CD14-positive monocyte (primary cell): ENCODE measurements at regions not wholly inside any gene's neighbourhood (a gene's known extent, or its start where the extent isn't known, plus 50 kb on each side); places are given as distances from the start of the nearest gene placed in this dataset.

Source experiments
- DNase-seq, 3 donors: peaks; one replicate each; pipeline ENCODE4 v3.0.0-alpha.2; 2011 to 2022
- H2AFZ ChIP-seq: 2 replicates; pipeline ENCODE4 v1.6.0; 2012; ENCODE audit warnings: mild to moderate bottlenecking, low read depth, low read length, inconsistent platforms; ENCODE audit not compliant: insufficient read depth, poor library complexity, severe bottlenecking
- H3K27ac ChIP-seq, 2 donors: 1 replicate in 1 of 2; 2 replicates in 1 of 2; pipeline ENCODE4 v1.5.1; 2012 to 2013; ENCODE audit warnings: low read length in 2 of 2, control low read depth in 1 of 2, inconsistent platforms in 1 of 2, low read depth in 1 of 2, mild to moderate bottlenecking in 1 of 2
- H3K27me3 ChIP-seq, 2 donors: one replicate each; pipeline versions ENCODE4 v1.6.0 to v1.6.1; 2011 to 2013; ENCODE audit warnings: low read length in 2 of 2; ENCODE audit not compliant: control insufficient read depth in 2 of 2, insufficient read depth in 2 of 2
- H3K36me3 ChIP-seq, 2 donors: replicated peaks in 1 of 2; 1 replicate in 1 of 2; 2 replicates in 1 of 2; pipeline versions ENCODE4 v1.5.1 to v1.6.1; 2012 to 2013; ENCODE audit warnings: low read length in 2 of 2, control low read depth in 1 of 2, inconsistent platforms in 1 of 2, mild to moderate bottlenecking in 1 of 2; ENCODE audit not compliant: insufficient read depth in 2 of 2, control insufficient read depth in 1 of 2
- H3K4me1 ChIP-seq, 2 donors: 1 replicate in 1 of 2; 2 replicates in 1 of 2; pipeline versions ENCODE4 v1.5.1 to v1.6.1; 2012 to 2013; ENCODE audit warnings: low read length in 2 of 2, control low read depth in 1 of 2, inconsistent platforms in 1 of 2, mild to moderate bottlenecking in 1 of 2, moderate library complexity in 1 of 2; ENCODE audit not compliant: insufficient read depth in 2 of 2, control insufficient read depth in 1 of 2
- H3K4me2 ChIP-seq: replicated peaks from 2 replicates; pipeline ENCODE3; 2012; ENCODE audit warnings: low read length, moderate library complexity, mild to moderate bottlenecking; ENCODE audit not compliant: poor library complexity, severe bottlenecking; ENCODE audit errors: extremely low read depth
- H3K4me3 ChIP-seq, 3 experiments: fragments of 200-600 bp in 1 of 3; sonication (generic) in 1 of 3; replicated peaks in 1 of 3; 1 replicate in 2 of 3; 2 replicates in 1 of 3; pipeline ENCODE4 v1.5.1; 2011 to 2013; ENCODE audit warnings: low read length in 3 of 3, mild to moderate bottlenecking in 3 of 3, control low read depth in 2 of 3, low read depth in 2 of 3, inconsistent platforms in 1 of 3, moderate library complexity in 1 of 3
- H3K79me2 ChIP-seq: 2 replicates; pipeline ENCODE4 v1.6.0; 2012; ENCODE audit warnings: mild to moderate bottlenecking, control low read depth, inconsistent platforms, low read length, moderate library complexity; ENCODE audit not compliant: insufficient read depth
- H3K9ac ChIP-seq: 2 replicates; pipeline ENCODE4 v1.6.0; 2017; ENCODE audit warnings: low read length, mild to moderate bottlenecking; ENCODE audit not compliant: insufficient read depth, poor library complexity, severe bottlenecking
- H3K9me3 ChIP-seq, 2 donors: replicated peaks in 1 of 2; 1 replicate in 1 of 2; 2 replicates in 1 of 2; pipeline versions ENCODE4 v1.5.1 to v1.6.1; 2012 to 2013; ENCODE audit warnings: low read length in 2 of 2, control low read depth in 1 of 2; ENCODE audit not compliant: control insufficient read depth in 1 of 2, insufficient read depth in 1 of 2
- H4K20me1 ChIP-seq: 2 replicates; pipeline ENCODE4 v1.6.0; 2012; ENCODE audit warnings: mild to moderate bottlenecking, low read length, control low read depth, moderate library complexity; ENCODE audit not compliant: insufficient read depth
- H3K27ac Mint-ChIP-seq, 7 donors: one replicate each; pipeline ENCODE4 v1.8.0; 2020; ENCODE audit warnings: mild to moderate bottlenecking in 7 of 7, mixed read lengths in 7 of 7, moderate library complexity in 6 of 7, inconsistent platforms in 2 of 7
- H3K27me3 Mint-ChIP-seq, 3 donors: one replicate each; pipeline ENCODE4 v1.8.0; 2021 to 2022; ENCODE audit warnings: low read depth in 3 of 3, mild to moderate bottlenecking in 3 of 3, mixed read lengths in 3 of 3, moderate library complexity in 3 of 3, inconsistent platforms in 1 of 3
- H3K36me3 Mint-ChIP-seq, 2 donors: one replicate each; pipeline ENCODE4 v1.8.0; 2020; ENCODE audit warnings: mixed read lengths in 2 of 2, inconsistent platforms in 1 of 2, mild to moderate bottlenecking in 1 of 2
- H3K4me1 Mint-ChIP-seq: one replicate; pipeline ENCODE4 v1.8.0; 2020; ENCODE audit warnings: mild to moderate bottlenecking, mixed read lengths
- H3K4me3 Mint-ChIP-seq, 2 donors: one replicate each; pipeline ENCODE4 v1.8.0; 2020; ENCODE audit warnings: mild to moderate bottlenecking in 2 of 2, mixed read lengths in 2 of 2, moderate library complexity in 1 of 2
- H3K9me3 Mint-ChIP-seq, 7 donors: one replicate each; pipeline ENCODE4 v1.8.0; 2020 to 2022; ENCODE audit warnings: mixed read lengths in 7 of 7, mild to moderate bottlenecking in 6 of 7, moderate library complexity in 6 of 7, inconsistent platforms in 2 of 7
- WGBS: methylation state at CpG from one replicate; pipeline ENCODE4 v1.1.5; 2013; ENCODE audit warnings: missing lambda C conversion rate; ENCODE audit not compliant: insufficient coverage; 5-methylcytosine and 5-hydroxymethylcytosine counted together
- intact Hi-C, 2 donors: fragments of 100-400 bp; cut with micrococcal nuclease; formaldehyde crosslinking; loops; one replicate each; pipeline versions ENCODE4 v1.15.0 to v1.15.1; 2023
- TF ChIP-seq, protein P1 (sequence below): fragments of 200-600 bp; IDR thresholded peaks from one replicate; pipeline ENCODE4 v1.8.0; 2022; ENCODE audit warnings: antibody characterized with exemption, mild to moderate bottlenecking

DNA sequence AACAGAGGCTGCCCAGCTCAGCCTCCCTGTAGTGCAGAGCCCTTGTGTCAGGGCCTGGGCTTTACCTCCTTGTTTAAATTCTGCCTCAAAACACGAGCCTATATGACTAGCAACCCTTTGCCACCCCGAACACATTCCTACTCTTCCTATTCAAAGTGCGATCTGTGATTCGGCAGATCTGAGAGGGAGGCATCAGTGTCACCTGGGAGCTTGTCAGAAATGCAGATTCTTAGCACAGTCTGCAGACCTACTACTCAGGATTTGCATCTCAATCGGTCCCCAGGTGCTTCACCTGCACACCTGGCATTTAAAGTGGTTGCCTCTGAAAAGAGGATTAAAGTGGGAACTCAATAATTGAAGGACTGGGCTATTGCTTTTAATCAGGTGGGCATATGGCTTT lies 273.2 kb upstream of the TOPAZ1 start:
- H3K4me1 Mint-ChIP-seq, result no peaks in the 10 kb centered on the region
- no peak for DNase-seq
- no peak overlapping the region for H3K4me3 Mint-ChIP-seq
- Histone ChIP-seq H3K4me1 (no peaks in the 10 kb centered on the region), H3K4me2 (no peak overlapping the region), H3K9me3 (no peaks in the 10 kb centered on the region), H3K9ac (no peak overlapping the region), H4K20me1 (no peaks in the 10 kb centered on the region), H3K4me3 (no peak overlapping the region), H3K27me3 (no peaks in the 10 kb centered on the region), H2AFZ (no peak overlapping the region), H3K27ac (no peak overlapping the region), H3K79me2 (no peaks in the 10 kb centered on the region), H3K36me3 (no peaks in the 10 kb centered on the region)
- H3K27me3 Mint-ChIP-seq, result peaks cover 0 to 15% (median 10%) of the 10 kb centered on the region in 3 donors
- no peak overlapping the region for H3K27ac Mint-ChIP-seq
- WGBS, result 85% methylated on average over 4 of the region's 5 CpGs
- H3K36me3 Mint-ChIP-seq, result no peaks in the 10 kb centered on the region
- intact Hi-C loops, result no loop called here
- H3K9me3 Mint-ChIP-seq, result peaks cover 0 to 8% (median 0%) of the 10 kb centered on the region in 7 donors
- TF ChIP-seq, protein P1, sequence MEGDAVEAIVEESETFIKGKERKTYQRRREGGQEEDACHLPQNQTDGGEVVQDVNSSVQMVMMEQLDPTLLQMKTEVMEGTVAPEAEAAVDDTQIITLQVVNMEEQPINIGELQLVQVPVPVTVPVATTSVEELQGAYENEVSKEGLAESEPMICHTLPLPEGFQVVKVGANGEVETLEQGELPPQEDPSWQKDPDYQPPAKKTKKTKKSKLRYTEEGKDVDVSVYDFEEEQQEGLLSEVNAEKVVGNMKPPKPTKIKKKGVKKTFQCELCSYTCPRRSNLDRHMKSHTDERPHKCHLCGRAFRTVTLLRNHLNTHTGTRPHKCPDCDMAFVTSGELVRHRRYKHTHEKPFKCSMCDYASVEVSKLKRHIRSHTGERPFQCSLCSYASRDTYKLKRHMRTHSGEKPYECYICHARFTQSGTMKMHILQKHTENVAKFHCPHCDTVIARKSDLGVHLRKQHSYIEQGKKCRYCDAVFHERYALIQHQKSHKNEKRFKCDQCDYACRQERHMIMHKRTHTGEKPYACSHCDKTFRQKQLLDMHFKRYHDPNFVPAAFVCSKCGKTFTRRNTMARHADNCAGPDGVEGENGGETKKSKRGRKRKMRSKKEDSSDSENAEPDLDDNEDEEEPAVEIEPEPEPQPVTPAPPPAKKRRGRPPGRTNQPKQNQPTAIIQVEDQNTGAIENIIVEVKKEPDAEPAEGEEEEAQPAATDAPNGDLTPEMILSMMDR, result no peak

DNA sequence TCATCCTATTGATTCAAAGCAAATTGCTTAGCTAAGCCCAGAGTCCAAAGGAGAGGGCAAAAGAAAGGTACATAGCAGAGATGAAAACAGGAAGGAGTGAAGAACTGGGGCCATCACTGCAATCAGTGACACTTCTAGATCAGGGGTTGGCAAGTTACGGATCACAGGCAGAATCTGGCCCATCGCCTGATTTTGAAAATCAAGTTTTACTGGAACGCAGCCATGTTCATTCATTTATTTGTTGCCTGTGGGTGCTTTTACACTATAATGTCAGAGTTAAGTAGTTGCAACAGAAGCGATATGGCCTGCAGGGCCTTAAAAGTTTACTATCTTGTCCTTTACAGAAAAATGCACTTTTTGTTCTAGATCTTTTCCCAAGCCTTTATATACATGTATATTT lies 271.7 kb upstream of the TOPAZ1 start:
- Mint-ChIP-seq H3K4me3 (no peak overlapping the region), H3K36me3 (no peaks in the 10 kb centered on the region), H3K27ac (no peak overlapping the region), H3K27me3 (peaks cover 0 to 12% (median 12%) of the 10 kb centered on the region in 3 donors), H3K4me1 (no peaks in the 10 kb centered on the region), H3K9me3 (peaks cover 0 to 8% (median 0%) of the 10 kb centered on the region in 7 donors)
- TF ChIP-seq, protein P1, result no peak
- no peak overlapping the region for H2AFZ ChIP-seq
- no peak overlapping the region for H3K4me3 ChIP-seq
- H3K36me3 ChIP-seq, result no peaks in the 10 kb centered on the region
- H3K9me3 ChIP-seq, result no peaks in the 10 kb centered on the region
- intact Hi-C loops, result no loop called here
- H3K27ac ChIP-seq, result no peak overlapping the region
- H3K4me1 ChIP-seq, result no peaks in the 10 kb centered on the region
- H3K27me3 ChIP-seq, result no peaks in the 10 kb centered on the region
- no peak overlapping the region for H3K9ac ChIP-seq
- no peaks in the 10 kb centered on the region for H4K20me1 ChIP-seq
- no peaks in the 10 kb centered on the region for H3K79me2 ChIP-seq
- H3K4me2 ChIP-seq, result no peak overlapping the region
- no peak for DNase-seq
- 100% methylated on average over 1 of the region's 4 CpGs for WGBS
